ENCODE measurements at regions not wholly inside any gene's neighbourhood (a gene's known extent, or its start where the extent isn't known, plus 50 kb on each side); places are given as distances from the start of the nearest gene placed in this dataset.

- no peak for DNase-seq
Observed at GRCh38 chr16:73663720-73664119, 615.8 kb upstream of the ZFHX3 start.

GRCh38 chr16:73636196-73636595 lies 588.3 kb upstream of the ZFHX3 start:
- DNase-seq, result no peak

GRCh38 chr16:73629011-73629410 lies 581.1 kb upstream of the ZFHX3 start:
- DNase-seq, result no peak

- DNase-seq, result no peak
Observed at GRCh38 chr16:73617738-73618137, 569.8 kb upstream of the ZFHX3 start.

GRCh38 chr16:73616770-73617169 lies 568.8 kb upstream of the ZFHX3 start:
- no peak for DNase-seq

- no peak for DNase-seq
Observed at GRCh38 chr16:73616166-73616753, 568.3 kb upstream of the ZFHX3 start.

GRCh38 chr16:73615071-73615940 lies 567.4 kb upstream of the ZFHX3 start:
- no peak for DNase-seq

- no peak for DNase-seq
Observed at GRCh38 chr16:73614131-73614530, 566.2 kb upstream of the ZFHX3 start.

GRCh38 chr16:73610605-73611156 lies 562.8 kb upstream of the ZFHX3 start:
- DNase-seq, result no peak

- DNase-seq, result no peak
Observed at GRCh38 chr16:73610160-73610559, 562.2 kb upstream of the ZFHX3 start.

GRCh38 chr16:73608911-73609310 lies 561.0 kb upstream of the ZFHX3 start:
- DNase-seq, result no peak

- no peak for DNase-seq
Observed at GRCh38 chr16:73605309-73605708, 557.4 kb upstream of the ZFHX3 start.

- DNase-seq, result no peak
Observed at GRCh38 chr16:73601911-73602310, 554.0 kb upstream of the ZFHX3 start.

GRCh38 chr16:73599870-73600269 lies 551.9 kb upstream of the ZFHX3 start:
- DNase-seq, result no peak

GRCh38 chr16:73599351-73599750 lies 551.4 kb upstream of the ZFHX3 start:
- no peak for DNase-seq

- DNase-seq, result no peak
Observed at GRCh38 chr16:73584157-73584556, 536.2 kb upstream of the ZFHX3 start.

- DNase-seq, result no peak
Observed at GRCh38 chr16:73572135-73572828, 524.4 kb upstream of the ZFHX3 start.

GRCh38 chr16:73569266-73569980 lies 521.5 kb upstream of the ZFHX3 start:
- no peak for DNase-seq

GRCh38 chr16:73568769-73569168 lies 520.8 kb upstream of the ZFHX3 start:
- no peak for DNase-seq

GRCh38 chr16:73565925-73566324 lies 518.0 kb upstream of the ZFHX3 start:
- no peak for DNase-seq

GRCh38 chr16:73565263-73565662 lies 517.3 kb upstream of the ZFHX3 start:
- no peak for DNase-seq

- no peak for DNase-seq
Observed at GRCh38 chr16:73563709-73564108, 515.8 kb upstream of the ZFHX3 start.

GRCh38 chr16:73560497-73560896 lies 512.6 kb upstream of the ZFHX3 start:
- no peak for DNase-seq

Data from stimulated activated CD8-positive, alpha-beta memory T cell treated with anti-CD3 and anti-CD28 coated beads, Interleukin-4, amount 100 ng/mL, for 48 hours (primary cell).